HepG2 (cell line): ENCODE measurements at regions not wholly inside any gene's neighbourhood (a gene's known extent, or its start where the extent isn't known, plus 50 kb on each side); places are given as distances from the start of the nearest gene placed in this dataset.

Experiments
- ATAC-seq: fragments of 200-7000 bp; cut with Tn5 transposase; 3 replicates; pipeline ENCODE4 v1.9.1; 2020; ENCODE audit warnings: mild to moderate bottlenecking, moderate library complexity
- BruUV-seq: library from RNA; stranded (reverse); fragments of 400-500 nt; replicated peaks from 2 replicates; lab custom pipeline; 2021; lab: Mats Ljungman, UMichigan
- CTCF ChIA-PET: fragments of 300-600 bp; formaldehyde crosslinking; extraction: SDS; loops from one replicate; lab custom pipeline; 2021; ENCODE audit warnings: low total read pairs, inconsistent platforms, low intra/inter-chr PET ratio; lab: Yijun Ruan, JAX
- POLR2A ChIA-PET: fragments of 350-600 bp; sonication (Branson Sonifier 250); formaldehyde crosslinking; loops from one replicate; lab custom pipeline; 2020; ENCODE audit warnings: antibody characterized with exemption, inconsistent platforms; lab: Yijun Ruan, JAX
- DNase-seq: peaks from one replicate; pipeline ENCODE4 v3.0.0-alpha.2; 2015; ENCODE audit warnings: low spot score
- FAIRE-seq: peaks from 3 replicates; lab custom pipeline; 2011; peaks lifted over from hg19 to GRCh38; lab: Jason Lieb, UNC
- H2AFZ ChIP-seq: one replicate; pipeline ENCODE4 v1.6.1; 2011; ENCODE audit warnings: low read length, inconsistent platforms
- H3K27ac ChIP-seq: fragments of 300-600 bp; 3 replicates; pipeline ENCODE4 v1.8.0; 2011; ENCODE audit warnings: mixed run types, mild to moderate bottlenecking, mixed read lengths, low read length, inconsistent platforms; ENCODE audit not compliant: insufficient read depth; ENCODE audit errors: extremely low read length
- H3K27me3 ChIP-seq, 2 experiments: fragments of 200-600 bp in 1 of 2; 2 replicates in 1 of 2; 3 replicates in 1 of 2; pipeline versions ENCODE4 v1.6.0 to v1.8.0; 2011; ENCODE audit warnings: low read length in 2 of 2, mild to moderate bottlenecking in 2 of 2, moderate library complexity in 2 of 2, inconsistent platforms in 1 of 2; ENCODE audit not compliant: insufficient read depth in 2 of 2, control insufficient read depth in 1 of 2
- H3K36me3 ChIP-seq, 2 experiments: fragments of 200-600 bp in 1 of 2; replicated peaks in 1 of 2; 2 replicates in 1 of 2; 3 replicates in 1 of 2; pipeline versions ENCODE4 v1.5.1 to v1.8.0; 2011; ENCODE audit warnings: low read length in 2 of 2, inconsistent platforms in 1 of 2; ENCODE audit not compliant: insufficient read depth in 2 of 2, control insufficient read depth in 1 of 2
- H3K4me1 ChIP-seq: 2 replicates; pipeline ENCODE4 v1.5.1; 2012; ENCODE audit warnings: low read length, inconsistent platforms; ENCODE audit not compliant: insufficient read depth
- H3K4me2 ChIP-seq: 2 replicates; pipeline ENCODE4 v1.6.0; 2011; ENCODE audit warnings: low read depth, low read length, inconsistent platforms
- H3K4me3 ChIP-seq, 3 experiments: fragments of 200-600 bp in 1 of 3; sonication (generic), shearing (Covaris generic) in 1 of 3; replicated peaks in 1 of 3; 2 replicates each; pipeline ENCODE4 v1.5.1; 2011 to 2016; ENCODE audit warnings: low read length in 3 of 3, inconsistent platforms in 2 of 3, low read depth in 2 of 3, mild to moderate bottlenecking in 2 of 3, control low read depth in 1 of 3, mixed read lengths in 1 of 3; ENCODE audit not compliant: insufficient read depth in 1 of 3
- H3K79me2 ChIP-seq: one replicate; pipeline ENCODE4 v1.6.1; 2011; ENCODE audit warnings: low read length, inconsistent platforms; ENCODE audit not compliant: insufficient read depth
- H3K9ac ChIP-seq: 2 replicates; pipeline ENCODE4 v1.6.0; 2011; ENCODE audit warnings: mild to moderate bottlenecking, low read depth, low read length, inconsistent platforms; ENCODE audit not compliant: insufficient read depth
- H3K9me3 ChIP-seq: 2 replicates; pipeline ENCODE4 v1.5.1; 2012; ENCODE audit warnings: mild to moderate bottlenecking, low read length
- H4K20me1 ChIP-seq: 2 replicates; pipeline ENCODE4 v1.6.0; 2011; ENCODE audit warnings: inconsistent platforms, mild to moderate bottlenecking, low read length, moderate library complexity; ENCODE audit not compliant: insufficient read depth
- FOXA3 ChIP-seq: IDR thresholded peaks from 2 replicates; pipeline ENCODE4 v1.6.1; 2016; ENCODE audit warnings: missing genetic modification reagents, missing compliant biosample characterization
- NFE2 ChIP-seq: sonication (generic); formaldehyde crosslinking; IDR thresholded peaks from 2 replicates; pipeline ENCODE4 v1.4.0; 2020; ENCODE audit warnings: missing genetic modification reagents
- NR1H2 ChIP-seq: sonication (generic); formaldehyde crosslinking; IDR thresholded peaks from 2 replicates; pipeline ENCODE4 v1.8.1; 2022; ENCODE audit warnings: low read depth, missing genetic modification reagents, borderline replicate concordance
- SMAD3 ChIP-seq: sonication (generic); formaldehyde crosslinking; IDR thresholded peaks from 2 replicates; pipeline ENCODE4 v1.4.0; 2020; ENCODE audit warnings: missing genetic modification reagents
- ZNF142 ChIP-seq: sonication (generic); formaldehyde crosslinking; IDR thresholded peaks from 2 replicates; pipeline ENCODE4 v1.4.0; 2020; ENCODE audit warnings: missing genetic modification reagents
- WGBS: methylation state at CpG from one replicate; pipeline ENCODE4 v1.1.6; 2017; ENCODE audit warnings: low lambda C conversion rate; 5-methylcytosine and 5-hydroxymethylcytosine counted together
- in situ Hi-C: cut with HindIII; loops from 2 replicates; pipeline ENCODE4 v1.10.0; 2017; ENCODE audit warnings: low pct_unique_long_range_greater_than_20kb; ENCODE audit not compliant: extremely low pct_ligation_motif_present
- intact Hi-C: fragments of 100-400 bp; cut with micrococcal nuclease; formaldehyde crosslinking; loops from one replicate; pipeline ENCODE4 v1.10.0; 2022; ENCODE audit not compliant: unreplicated experiment
- TF ChIP-seq, protein P1 (sequence below): sonication (generic); formaldehyde crosslinking; IDR thresholded peaks from 2 replicates; pipeline ENCODE4 v1.5.1; 2020; ENCODE audit warnings: missing genetic modification reagents, mild to moderate bottlenecking, borderline replicate concordance
- TF ChIP-seq, protein P2 (sequence below): sonication (generic); formaldehyde crosslinking; IDR thresholded peaks from 2 replicates; pipeline ENCODE4 v1.5.1; 2020; ENCODE audit warnings: missing genetic modification reagents, mild to moderate bottlenecking, borderline replicate concordance

- in situ Hi-C loops (no loop called here), intact Hi-C loops (no loop called here)
- Histone ChIP-seq H3K36me3 (no peaks in the 10 kb centered on the region), H3K4me2 (no peak overlapping the region), H3K79me2 (no peaks in the 10 kb centered on the region), H3K9ac (no peak overlapping the region), H3K27me3 (peaks cover 0 to 10% of the 10 kb centered on the region in 2 experiments; a peak in 1 of 5 replicates), H3K4me3 (no peak overlapping the region), H3K9me3 (no peaks in the 10 kb centered on the region), H3K27ac (no peak overlapping the region), H4K20me1 (no peaks in the 10 kb centered on the region), H3K4me1 (no peaks in the 10 kb centered on the region), H2AFZ (no peak overlapping the region)
- ChIA-PET POLR2A (no interaction called here), CTCF (no interaction called here)
- DNase-seq, result no peak
- no TSS peak for BruUV-seq
- FAIRE-seq, result no peak
- WGBS, result 48% methylated on average over 2 of the region's 2 CpGs
- ATAC-seq, result no peak
- TF ChIP-seq ZNF142 (no peak), SMAD3 (no peak), NFE2 (CRISPR knock-in tag) (no peak), FOXA3 (CRISPR knock-in tag) (no peak), NR1H2 (CRISPR knock-in tag) (no peak)
- TF ChIP-seq, protein P1, sequence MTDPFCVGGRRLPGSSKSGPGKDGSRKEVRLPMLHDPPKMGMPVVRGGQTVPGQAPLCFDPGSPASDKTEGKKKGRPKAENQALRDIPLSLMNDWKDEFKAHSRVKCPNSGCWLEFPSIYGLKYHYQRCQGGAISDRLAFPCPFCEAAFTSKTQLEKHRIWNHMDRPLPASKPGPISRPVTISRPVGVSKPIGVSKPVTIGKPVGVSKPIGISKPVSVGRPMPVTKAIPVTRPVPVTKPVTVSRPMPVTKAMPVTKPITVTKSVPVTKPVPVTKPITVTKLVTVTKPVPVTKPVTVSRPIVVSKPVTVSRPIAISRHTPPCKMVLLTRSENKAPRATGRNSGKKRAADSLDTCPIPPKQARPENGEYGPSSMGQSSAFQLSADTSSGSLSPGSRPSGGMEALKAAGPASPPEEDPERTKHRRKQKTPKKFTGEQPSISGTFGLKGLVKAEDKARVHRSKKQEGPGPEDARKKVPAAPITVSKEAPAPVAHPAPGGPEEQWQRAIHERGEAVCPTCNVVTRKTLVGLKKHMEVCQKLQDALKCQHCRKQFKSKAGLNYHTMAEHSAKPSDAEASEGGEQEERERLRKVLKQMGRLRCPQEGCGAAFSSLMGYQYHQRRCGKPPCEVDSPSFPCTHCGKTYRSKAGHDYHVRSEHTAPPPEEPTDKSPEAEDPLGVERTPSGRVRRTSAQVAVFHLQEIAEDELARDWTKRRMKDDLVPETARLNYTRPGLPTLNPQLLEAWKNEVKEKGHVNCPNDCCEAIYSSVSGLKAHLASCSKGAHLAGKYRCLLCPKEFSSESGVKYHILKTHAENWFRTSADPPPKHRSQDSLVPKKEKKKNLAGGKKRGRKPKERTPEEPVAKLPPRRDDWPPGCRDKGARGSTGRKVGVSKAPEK (CRISPR knock-in tag), result no peak
- TF ChIP-seq, protein P2, sequence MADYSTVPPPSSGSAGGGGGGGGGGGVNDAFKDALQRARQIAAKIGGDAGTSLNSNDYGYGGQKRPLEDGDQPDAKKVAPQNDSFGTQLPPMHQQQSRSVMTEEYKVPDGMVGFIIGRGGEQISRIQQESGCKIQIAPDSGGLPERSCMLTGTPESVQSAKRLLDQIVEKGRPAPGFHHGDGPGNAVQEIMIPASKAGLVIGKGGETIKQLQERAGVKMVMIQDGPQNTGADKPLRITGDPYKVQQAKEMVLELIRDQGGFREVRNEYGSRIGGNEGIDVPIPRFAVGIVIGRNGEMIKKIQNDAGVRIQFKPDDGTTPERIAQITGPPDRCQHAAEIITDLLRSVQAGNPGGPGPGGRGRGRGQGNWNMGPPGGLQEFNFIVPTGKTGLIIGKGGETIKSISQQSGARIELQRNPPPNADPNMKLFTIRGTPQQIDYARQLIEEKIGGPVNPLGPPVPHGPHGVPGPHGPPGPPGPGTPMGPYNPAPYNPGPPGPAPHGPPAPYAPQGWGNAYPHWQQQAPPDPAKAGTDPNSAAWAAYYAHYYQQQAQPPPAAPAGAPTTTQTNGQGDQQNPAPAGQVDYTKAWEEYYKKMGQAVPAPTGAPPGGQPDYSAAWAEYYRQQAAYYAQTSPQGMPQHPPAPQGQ (CRISPR knock-in tag), result no peak
Measured at GRCh38 chr14:71214241-71214640, 307.0 kb downstream of the PCNX1 start.
